SJCRH30 (cell line): ENCODE measurements at regions not wholly inside any gene's neighbourhood (a gene's known extent, or its start where the extent isn't known, plus 50 kb on each side); places are given as distances from the start of the nearest gene placed in this dataset.
A peak's percentile ranks its signal among the peaks of the same experiment; 100 is the strongest.

Experiments used
- DNase-seq, 2 experiments: peaks; one replicate each; pipeline ENCODE4 v3.0.0-alpha.2; 2015 to 2020
- H3K27ac ChIP-seq: fragments of 250-450 bp; sonication (Bioruptor Pico); 2 replicates; pipeline ENCODE4 v1.5.1; 2020; ENCODE audit warnings: mild to moderate bottlenecking, moderate library complexity
- H3K27me3 ChIP-seq: fragments of 250-450 bp; sonication (Bioruptor Pico); 2 replicates; pipeline ENCODE4 v1.5.1; 2020; ENCODE audit warnings: mild to moderate bottlenecking, moderate library complexity
- H3K36me3 ChIP-seq: fragments of 250-450 bp; sonication (Bioruptor Pico); 2 replicates; pipeline ENCODE4 v1.5.1; 2020; ENCODE audit warnings: mild to moderate bottlenecking, moderate library complexity
- H3K4me1 ChIP-seq: fragments of 250-450 bp; sonication (Bioruptor Pico); 2 replicates; pipeline ENCODE4 v1.5.1; 2020; ENCODE audit warnings: mild to moderate bottlenecking, moderate library complexity
- H3K4me3 ChIP-seq: fragments of 250-450 bp; sonication (Bioruptor Pico); 2 replicates; pipeline ENCODE4 v1.5.1; 2020; ENCODE audit warnings: mild to moderate bottlenecking, moderate library complexity
- H3K9me3 ChIP-seq: fragments of 250-450 bp; sonication (Bioruptor Pico); replicated peaks from 2 replicates; pipeline ENCODE4 v1.5.1; 2020; ENCODE audit warnings: mild to moderate bottlenecking, moderate library complexity

- Histone ChIP-seq H3K4me1 (no peaks in the 10 kb centered on the region), H3K9me3 (no peaks in the 10 kb centered on the region), H3K27ac (no peak overlapping the region), H3K4me3 (no peak overlapping the region), H3K36me3 (no peaks in the 10 kb centered on the region), H3K27me3 (no peaks in the 10 kb centered on the region)
- DNase-seq: no peak
Measured at GRCh38 chr4:104967034-104967401, 179.7 kb upstream of the TET2 start.

DNA sequence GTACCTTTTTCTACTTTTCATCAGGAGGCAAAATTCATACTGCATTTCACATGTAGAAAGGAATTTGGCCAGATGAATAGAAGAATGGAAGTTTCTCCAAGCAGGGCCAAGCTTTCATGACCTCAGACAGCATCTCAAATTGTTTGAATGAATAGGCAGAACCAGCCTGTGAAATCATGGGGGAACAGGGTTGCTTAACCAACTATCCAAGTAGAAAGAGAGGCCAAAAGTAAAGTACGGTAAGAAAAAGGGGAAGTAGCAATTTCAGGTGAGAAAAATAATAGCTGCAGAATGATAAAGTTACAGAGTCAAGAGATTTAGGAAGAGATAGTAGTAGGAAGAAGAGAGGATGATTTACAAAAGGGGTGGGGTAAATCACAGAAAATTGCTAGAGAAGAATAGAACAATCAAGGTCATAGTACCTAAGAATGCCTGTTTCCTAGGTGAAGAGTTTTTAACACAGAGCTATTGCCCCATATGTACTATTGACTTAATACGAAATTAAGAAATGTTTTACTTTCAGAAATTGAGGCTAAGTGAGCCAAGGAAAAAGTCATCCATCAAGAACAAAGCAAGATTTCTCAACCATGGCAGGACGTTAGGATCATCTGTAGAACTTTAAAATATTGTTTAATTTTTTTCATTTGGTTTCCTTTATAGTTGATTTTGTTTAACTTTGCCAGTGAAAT lies 177.1 kb upstream of the TET2 start:
- DNase-seq: no peak
- no peaks in the 10 kb centered on the region for H3K27me3 ChIP-seq
- no peaks in the 10 kb centered on the region for H3K36me3 ChIP-seq
- no peak overlapping the region for H3K4me3 ChIP-seq
- H3K9me3 ChIP-seq: no peaks in the 10 kb centered on the region
- H3K27ac ChIP-seq: no peak overlapping the region
- no peaks in the 10 kb centered on the region for H3K4me1 ChIP-seq

GRCh38 chr4:104971462-104971861 lies 175.2 kb upstream of the TET2 start:
- Histone ChIP-seq H3K4me3 (no peak overlapping the region), H3K27me3 (no peaks in the 10 kb centered on the region), H3K27ac (no peak overlapping the region), H3K9me3 (no peaks in the 10 kb centered on the region), H3K4me1 (no peaks in the 10 kb centered on the region), H3K36me3 (no peaks in the 10 kb centered on the region)
- DNase-seq: no peak

- Histone ChIP-seq H3K4me3 (no peak overlapping the region), H3K36me3 (no peaks in the 10 kb centered on the region), H3K9me3 (no peaks in the 10 kb centered on the region), H3K27ac (no peak overlapping the region), H3K4me1 (no peaks in the 10 kb centered on the region), H3K27me3 (no peaks in the 10 kb centered on the region)
- no peak for DNase-seq
Measured at GRCh38 chr4:104973708-104974107, 173.0 kb upstream of the TET2 start.

GRCh38 chr4:104975617-104976016 lies 171.1 kb upstream of the TET2 start:
- Histone ChIP-seq H3K27ac (no peak overlapping the region), H3K4me3 (no peak overlapping the region), H3K9me3 (no peaks in the 10 kb centered on the region), H3K4me1 (no peaks in the 10 kb centered on the region), H3K36me3 (no peaks in the 10 kb centered on the region), H3K27me3 (no peaks in the 10 kb centered on the region)
- no peak for DNase-seq

DNA sequence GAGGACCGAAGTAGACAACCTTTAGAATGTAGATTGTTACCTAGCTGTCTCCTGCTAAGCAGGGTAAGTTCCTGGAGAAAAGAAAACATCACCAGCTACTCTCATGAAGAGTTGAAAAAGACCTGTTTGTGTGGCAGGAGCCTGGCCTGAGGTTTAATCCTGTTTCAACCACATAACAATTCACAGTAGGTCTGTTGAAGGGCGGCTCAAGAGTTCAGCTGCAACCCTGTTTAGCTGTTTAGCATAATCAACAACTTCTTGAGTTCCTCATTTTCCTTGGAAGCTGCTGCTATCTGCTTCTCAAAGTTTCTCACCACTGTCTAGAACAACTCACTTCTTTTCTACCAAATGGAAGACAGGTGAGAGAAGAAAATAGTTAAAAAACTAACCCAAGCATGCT lies 170.4 kb upstream of the TET2 start:
- H3K27ac ChIP-seq: no peak overlapping the region
- no peak overlapping the region for H3K4me3 ChIP-seq
- H3K36me3 ChIP-seq: no peaks in the 10 kb centered on the region
- H3K9me3 ChIP-seq: no peaks in the 10 kb centered on the region
- no peak for DNase-seq
- no peaks in the 10 kb centered on the region for H3K27me3 ChIP-seq
- no peaks in the 10 kb centered on the region for H3K4me1 ChIP-seq

- Histone ChIP-seq H3K9me3 (no peaks in the 10 kb centered on the region; the same call in 1 of the 2 replicates), H3K36me3 (no peaks in the 10 kb centered on the region), H3K27me3 (no peaks in the 10 kb centered on the region), H3K4me1 (peaks cover 4% of the 10 kb centered on the region; the same call in 1 of the 2 replicates), H3K4me3 (no peak overlapping the region), H3K27ac (no peak overlapping the region)
- no peak for DNase-seq
Measured at GRCh38 chr4:104979083-104979760, 167.5 kb upstream of the TET2 start.

DNA sequence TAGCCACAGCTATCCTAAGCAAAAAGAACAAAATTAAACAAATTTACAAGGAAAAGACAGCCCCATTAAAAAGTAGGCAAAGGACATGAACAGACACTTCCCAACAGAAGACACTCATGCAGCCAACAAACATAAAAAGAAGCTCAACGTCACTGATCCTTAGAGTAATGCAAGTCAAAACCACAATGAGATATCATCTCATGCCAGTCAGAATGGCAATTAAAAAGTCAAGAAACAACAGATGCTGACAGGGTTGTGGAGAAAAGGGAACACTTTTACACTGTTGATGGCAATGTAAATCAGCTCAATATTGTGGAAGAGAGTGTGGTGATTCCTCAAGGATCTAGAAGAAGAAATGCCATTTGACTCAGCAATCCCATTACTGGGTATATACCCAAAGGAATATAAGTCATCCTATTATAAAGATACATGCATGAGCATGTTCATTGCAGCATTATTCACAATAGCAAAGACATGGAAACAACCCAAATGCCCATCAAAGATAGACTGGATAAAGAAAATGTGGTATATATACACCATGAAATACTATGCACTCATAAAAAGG lies 163.0 kb upstream of the TET2 start:
- H3K4me3 ChIP-seq: no peak overlapping the region
- no peak overlapping the region for H3K27ac ChIP-seq
- no peaks in the 10 kb centered on the region for H3K27me3 ChIP-seq
- no peaks in the 10 kb centered on the region; the same call in 1 of the 2 replicates for H3K9me3 ChIP-seq
- H3K4me1 ChIP-seq: peaks cover 5% of the 10 kb centered on the region
- no peaks in the 10 kb centered on the region for H3K36me3 ChIP-seq
- no peak for DNase-seq

GRCh38 chr4:104986306-104986705 lies 160.4 kb upstream of the TET2 start:
- no peaks in the 10 kb centered on the region; the same call in 1 of the 2 replicates for H3K9me3 ChIP-seq
- H3K36me3 ChIP-seq: no peaks in the 10 kb centered on the region
- DNase-seq: no peak
- H3K27ac ChIP-seq: no peak overlapping the region
- H3K4me1 ChIP-seq: peaks cover 16% of the 10 kb centered on the region
- no peak overlapping the region for H3K4me3 ChIP-seq
- no peaks in the 10 kb centered on the region for H3K27me3 ChIP-seq

DNA sequence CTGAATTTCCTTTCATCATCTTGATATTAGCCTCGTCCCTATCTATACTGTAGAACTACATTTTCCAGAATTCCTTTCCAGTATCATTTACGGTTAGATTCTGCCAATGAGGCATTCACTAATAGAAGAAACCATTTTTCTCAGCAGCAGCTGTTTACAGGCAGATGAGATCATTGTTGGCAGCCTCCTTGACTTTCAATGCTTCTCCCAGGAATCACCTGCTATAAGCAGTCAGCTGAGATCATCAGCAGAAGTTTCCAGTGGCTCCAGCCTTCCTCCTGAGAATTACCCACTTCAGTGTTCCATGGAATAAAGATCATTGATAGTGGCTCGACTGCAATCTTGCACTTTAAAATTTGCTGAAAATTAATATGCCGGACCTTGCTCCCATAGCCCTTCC lies 157.3 kb upstream of the TET2 start:
- H3K27me3 ChIP-seq: no peaks in the 10 kb centered on the region
- H3K4me3 ChIP-seq: no peak overlapping the region
- no peaks in the 10 kb centered on the region for H3K36me3 ChIP-seq
- H3K9me3 ChIP-seq: no peaks in the 10 kb centered on the region
- peak overlapping the region; percentile 54 for H3K27ac ChIP-seq
- peaks cover 12% of the 10 kb centered on the region for H3K4me1 ChIP-seq
- peak; percentile 86 to 92 for DNase-seq

DNA sequence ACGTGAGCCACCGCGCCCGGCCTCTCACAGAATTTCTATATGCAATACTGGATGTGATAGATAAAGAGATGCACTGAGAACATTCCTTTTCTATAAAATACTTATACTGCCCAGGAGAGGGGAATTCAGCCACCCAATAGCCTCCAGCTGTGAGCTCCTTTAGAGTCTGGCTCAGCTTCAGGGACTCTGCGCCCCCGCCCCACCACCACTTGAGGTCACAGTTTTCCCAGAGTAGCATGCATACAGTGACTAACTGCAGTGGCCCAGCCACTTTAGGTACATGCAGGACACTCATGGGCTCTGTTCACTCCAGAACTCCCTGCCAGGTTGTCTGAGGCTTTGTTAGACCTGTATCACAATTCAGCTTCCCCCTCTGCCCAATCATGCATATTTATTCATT lies 144.4 kb upstream of the TET2 start:
- no peaks in the 10 kb centered on the region for H3K9me3 ChIP-seq
- H3K4me1 ChIP-seq: no peaks in the 10 kb centered on the region
- no peaks in the 10 kb centered on the region for H3K27me3 ChIP-seq
- no peak for DNase-seq
- no peak overlapping the region for H3K4me3 ChIP-seq
- H3K36me3 ChIP-seq: no peaks in the 10 kb centered on the region
- no peak overlapping the region for H3K27ac ChIP-seq

- no peaks in the 10 kb centered on the region for H3K36me3 ChIP-seq
- DNase-seq: no peak
- no peak overlapping the region for H3K27ac ChIP-seq
Measured at GRCh38 chr4:105014234-105014633, 132.4 kb upstream of the TET2 start.

DNA sequence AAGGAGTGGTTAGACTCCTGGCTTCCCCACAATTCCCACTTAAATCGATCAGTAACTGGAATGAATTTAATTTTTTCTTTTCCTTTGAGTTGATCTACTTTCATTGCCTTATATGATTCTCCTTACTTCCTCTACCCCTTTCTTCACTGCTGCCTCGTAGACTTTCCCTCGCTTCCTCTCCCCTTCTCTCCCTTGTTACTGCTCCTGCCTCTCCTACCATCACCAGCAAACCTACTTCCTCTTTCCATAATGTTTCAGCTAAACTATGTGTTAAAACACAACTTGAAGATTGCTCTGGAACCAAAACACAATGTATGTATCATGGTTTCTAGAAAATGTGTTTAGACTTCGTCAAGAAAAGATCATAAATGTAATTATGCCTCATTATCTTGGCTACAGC lies 132.0 kb upstream of the TET2 start:
- DNase-seq: no peak

More at GRCh38 chr4:105014234-105014633, 132.4 kb upstream of the TET2 start:
- Histone ChIP-seq H3K4me3 (no peak overlapping the region), H3K27me3 (no peaks in the 10 kb centered on the region), H3K9me3 (no peaks in the 10 kb centered on the region; the same call in 1 of the 2 replicates), H3K4me1 (no peaks in the 10 kb centered on the region)

GRCh38 chr4:105015750-105016149 lies 130.9 kb upstream of the TET2 start:
- no peak overlapping the region for H3K4me3 ChIP-seq
- no peak overlapping the region for H3K27ac ChIP-seq
- no peaks in the 10 kb centered on the region for H3K27me3 ChIP-seq
- no peaks in the 10 kb centered on the region for H3K9me3 ChIP-seq
- no peak for DNase-seq
- H3K4me1 ChIP-seq: no peaks in the 10 kb centered on the region
- no peaks in the 10 kb centered on the region for H3K36me3 ChIP-seq

More for the DNA sequence above, 132.0 kb upstream of the TET2 start:
- Histone ChIP-seq H3K4me1 (no peaks in the 10 kb centered on the region), H3K27ac (no peak overlapping the region), H3K27me3 (no peaks in the 10 kb centered on the region), H3K36me3 (no peaks in the 10 kb centered on the region), H3K9me3 (no peaks in the 10 kb centered on the region; the same call in 1 of the 2 replicates), H3K4me3 (no peak overlapping the region)

- Histone ChIP-seq H3K36me3 (no peaks in the 10 kb centered on the region), H3K9me3 (no peaks in the 10 kb centered on the region), H3K27ac (no peak overlapping the region), H3K4me3 (no peak overlapping the region), H3K27me3 (no peaks in the 10 kb centered on the region), H3K4me1 (no peaks in the 10 kb centered on the region)
- DNase-seq: peak; percentile 4 to 8
Measured at GRCh38 chr4:105022811-105023667, 123.6 kb upstream of the TET2 start.
